HG02588 (cell line): ENCODE measurements at regions not wholly inside any gene's neighbourhood (a gene's known extent, or its start where the extent isn't known, plus 50 kb on each side); places are given as distances from the start of the nearest gene placed in this dataset.

Experiments used
- ATAC-seq: cut with Tn5 transposase; IDR thresholded peaks from one replicate; pipeline ENCODE4 v1.9.1; 2021; ENCODE audit warnings: mild to moderate bottlenecking, moderate library complexity; ENCODE audit not compliant: unreplicated experiment

GRCh38 chr14:62081012-62081612 lies 318.9 kb downstream of the SNAPC1 start:
- ATAC-seq, result peak; percentile 96

- no peak for ATAC-seq
These were observed 319.7 kb downstream of the SNAPC1 start for GRCh38 chr14:62081951-62082350.

- ATAC-seq, result no peak
These were observed 320.6 kb downstream of the SNAPC1 start for GRCh38 chr14:62082779-62083178.

GRCh38 chr14:62084020-62084419 lies 321.8 kb downstream of the SNAPC1 start:
- no peak for ATAC-seq

- ATAC-seq, result no peak
These were observed 325.0 kb downstream of the SNAPC1 start for GRCh38 chr14:62087191-62087590.

- ATAC-seq, result no peak
These were observed 331.5 kb downstream of the SNAPC1 start for GRCh38 chr14:62093736-62094135.

GRCh38 chr14:62097072-62097471 lies 334.9 kb downstream of the SNAPC1 start:
- ATAC-seq, result no peak

GRCh38 chr14:62097824-62098223 lies 335.6 kb downstream of the SNAPC1 start:
- no peak for ATAC-seq

- ATAC-seq, result no peak
These were observed 336.1 kb downstream of the SNAPC1 start for GRCh38 chr14:62098357-62098756.

- ATAC-seq, result no peak
These were observed 336.9 kb downstream of the SNAPC1 start for GRCh38 chr14:62099091-62099490.

GRCh38 chr14:62101189-62101588 lies 339.0 kb downstream of the SNAPC1 start:
- no peak for ATAC-seq

GRCh38 chr14:62101673-62102348 lies 339.6 kb downstream of the SNAPC1 start:
- no peak for ATAC-seq

GRCh38 chr14:62102349-62102725 lies 340.1 kb downstream of the SNAPC1 start:
- ATAC-seq, result no peak

- no peak for ATAC-seq
These were observed 341.2 kb downstream of the SNAPC1 start for GRCh38 chr14:62103464-62103863.

- no peak for ATAC-seq
These were observed 348.7 kb downstream of the SNAPC1 start for GRCh38 chr14:62110941-62111340.

GRCh38 chr14:62117010-62117750 lies 355.0 kb downstream of the SNAPC1 start:
- peak; percentile 94 for ATAC-seq

- no peak for ATAC-seq
These were observed 355.5 kb downstream of the SNAPC1 start for GRCh38 chr14:62117751-62118105.

GRCh38 chr14:62118461-62118860 lies 356.2 kb downstream of the SNAPC1 start:
- no peak for ATAC-seq

GRCh38 chr14:62118871-62119270 lies 356.7 kb downstream of the SNAPC1 start:
- no peak for ATAC-seq

- ATAC-seq, result peak; percentile 62
These were observed 361.7 kb downstream of the SNAPC1 start for GRCh38 chr14:62123961-62124360.

GRCh38 chr14:62125793-62126192 lies 363.6 kb downstream of the SNAPC1 start:
- no peak for ATAC-seq

- ATAC-seq, result peak; percentile 64
These were observed 364.8 kb downstream of the SNAPC1 start for GRCh38 chr14:62126879-62127478.
